NCI-H1694 (cell line): ENCODE measurements at regions not wholly inside any gene's neighbourhood (a gene's known extent, or its start where the extent isn't known, plus 50 kb on each side); places are given as distances from the start of the nearest gene placed in this dataset.

Experiments used
- DNase-seq: peaks from one replicate; lab custom pipeline; 2025; lab: John Stamatoyannopoulos, UW

DNA sequence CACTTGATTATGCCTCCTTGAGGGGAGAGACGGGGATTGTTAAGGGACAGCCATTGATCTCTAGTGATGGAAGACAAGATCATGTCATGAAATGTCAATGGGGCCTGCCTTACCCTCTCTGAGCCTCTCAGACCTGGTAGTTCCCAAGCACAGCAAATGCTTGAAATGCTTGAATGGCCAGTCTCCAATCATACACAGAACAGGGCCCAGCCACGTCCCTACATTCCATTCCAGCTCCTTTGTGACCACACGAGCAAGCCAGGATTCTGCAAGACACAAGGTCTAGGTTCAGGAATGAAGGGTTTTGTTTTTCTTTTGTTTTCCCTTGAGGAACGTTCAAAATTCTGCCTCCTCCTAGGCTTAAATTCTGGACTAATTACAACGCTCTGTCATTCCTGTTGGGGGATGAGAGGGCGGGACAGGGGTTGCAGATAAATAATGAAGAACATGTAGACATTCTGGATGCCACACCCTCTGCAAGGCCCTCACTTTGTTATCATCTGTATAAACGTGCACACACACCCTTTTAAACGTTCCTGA lies 98.1 kb upstream of the YPEL5 start:
- DNase-seq: no peak

DNA sequence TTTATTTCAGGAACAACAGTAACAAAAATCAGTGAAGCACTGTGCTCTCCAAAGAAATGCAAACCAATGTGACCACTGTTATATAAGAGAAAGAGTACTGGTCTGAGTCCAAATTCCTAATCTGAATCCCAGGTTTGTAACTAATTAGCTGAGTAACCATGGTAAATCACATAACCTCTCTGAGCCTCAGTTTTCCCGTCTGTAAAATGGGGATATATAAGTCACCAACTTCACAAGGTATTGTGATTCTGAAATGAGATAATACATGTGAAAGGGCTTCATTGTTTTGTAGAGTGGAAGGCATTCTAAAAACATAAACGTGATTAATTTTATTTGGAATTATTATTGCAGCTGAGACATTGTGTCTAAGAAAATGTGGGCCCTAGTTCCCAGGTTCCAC lies 91.3 kb upstream of the YPEL5 start:
- DNase-seq: no peak

DNA sequence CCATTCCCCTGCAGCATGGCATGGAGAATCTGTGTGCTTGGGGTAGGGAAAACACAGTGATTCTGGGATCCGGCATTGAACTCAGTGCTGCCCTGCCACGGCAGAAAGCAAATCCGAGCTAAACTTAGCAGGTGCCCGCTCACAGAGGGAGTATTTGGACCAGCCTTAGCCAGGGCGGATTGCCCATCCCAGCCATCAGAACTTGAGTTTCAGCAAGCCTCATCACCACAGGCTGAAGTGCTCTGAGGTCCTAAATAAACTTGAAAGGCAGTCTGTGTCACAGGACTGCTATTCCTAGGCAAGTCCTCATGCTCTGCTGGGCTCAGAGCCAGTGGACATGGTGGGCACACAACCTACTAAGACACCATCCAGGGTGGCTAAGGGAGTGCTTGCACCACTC lies 86.2 kb upstream of the YPEL5 start:
- DNase-seq: no peak

DNA sequence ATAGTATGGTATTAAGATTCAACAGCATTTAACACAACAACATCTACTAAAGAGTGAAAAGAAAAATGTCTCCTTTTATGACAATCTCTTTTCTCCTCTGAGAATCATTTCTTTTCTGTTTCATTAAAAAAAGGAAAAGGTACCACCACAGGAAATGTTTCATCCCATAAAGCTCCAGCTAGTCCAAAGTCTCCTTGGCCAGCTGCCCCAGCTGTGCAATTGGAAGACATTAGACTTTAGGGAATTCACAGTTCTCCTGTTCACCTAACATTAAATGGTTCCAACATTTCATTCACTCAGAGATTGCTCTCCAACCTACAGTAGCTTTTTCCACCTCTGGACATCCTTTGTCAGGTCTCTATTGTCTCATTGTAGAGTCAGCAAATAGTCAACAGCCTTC lies 78.7 kb upstream of the YPEL5 start:
- DNase-seq: no peak

DNA sequence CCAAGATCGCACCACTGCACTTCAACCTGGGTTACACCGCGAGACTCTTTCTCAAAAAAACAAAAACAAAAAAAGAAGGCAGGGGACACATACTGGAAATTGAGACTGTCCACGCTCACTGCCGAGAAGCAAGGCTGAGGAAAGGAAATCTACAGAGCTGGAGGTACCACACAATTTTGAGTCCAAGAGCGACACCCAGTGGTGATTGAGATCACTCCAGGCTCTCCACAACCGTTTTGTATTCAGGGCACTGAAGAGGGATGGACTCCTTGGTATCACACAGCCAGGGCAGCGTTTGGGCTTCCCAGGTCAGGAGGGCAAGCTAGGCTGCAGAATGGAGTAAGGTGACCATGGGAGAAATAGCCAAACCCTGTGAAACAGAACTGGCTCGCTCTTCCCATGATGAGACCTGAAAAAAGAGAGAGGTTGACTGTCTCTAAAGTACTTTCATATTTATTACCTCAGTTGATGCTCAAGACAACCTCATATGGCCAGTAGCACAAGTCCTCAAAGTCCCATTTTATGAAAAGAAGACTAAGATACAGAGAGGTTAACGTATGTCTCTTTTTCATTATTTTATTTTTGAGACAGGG lies 74.5 kb upstream of the YPEL5 start:
- peak; percentile 80 for DNase-seq

DNA sequence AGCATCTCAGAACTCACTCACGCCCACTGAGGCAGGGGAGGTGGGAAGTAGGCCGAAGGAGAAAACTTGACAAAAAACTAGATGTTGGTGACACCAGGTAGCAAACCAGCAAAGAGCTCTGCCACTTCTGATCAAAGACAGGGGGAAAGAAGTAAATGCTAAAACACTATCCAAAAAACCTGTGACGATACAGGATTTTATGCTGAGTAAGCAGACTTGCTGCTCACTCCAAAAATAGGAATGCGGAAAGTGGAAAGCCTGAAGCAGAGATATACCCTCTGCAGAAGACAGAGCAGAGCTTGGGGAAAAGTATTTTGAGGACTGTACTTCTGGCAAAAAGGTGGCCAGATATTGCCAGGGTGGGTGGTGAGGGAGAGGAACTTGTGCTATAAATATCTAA lies 73.3 kb upstream of the YPEL5 start:
- DNase-seq: no peak

DNA sequence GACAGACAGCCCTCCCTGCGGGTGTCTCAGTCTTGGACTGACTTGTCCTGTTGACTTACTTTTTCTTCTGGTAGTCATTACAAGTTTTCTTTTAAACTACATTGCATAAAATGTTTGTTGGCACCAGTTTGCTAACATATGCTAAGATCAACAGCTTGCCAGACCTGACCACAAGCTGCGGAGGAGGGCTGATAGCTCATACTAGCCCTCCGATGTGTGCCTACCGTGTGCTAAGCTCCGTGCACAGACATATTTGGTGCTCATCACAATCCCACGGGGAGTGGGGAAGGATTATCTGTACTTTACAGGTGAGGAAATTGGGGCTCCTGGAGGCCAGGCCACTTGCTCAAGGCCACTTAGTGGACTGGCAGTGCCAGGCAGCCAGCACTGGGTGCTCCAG lies 72.8 kb upstream of the YPEL5 start:
- DNase-seq: no peak

DNA sequence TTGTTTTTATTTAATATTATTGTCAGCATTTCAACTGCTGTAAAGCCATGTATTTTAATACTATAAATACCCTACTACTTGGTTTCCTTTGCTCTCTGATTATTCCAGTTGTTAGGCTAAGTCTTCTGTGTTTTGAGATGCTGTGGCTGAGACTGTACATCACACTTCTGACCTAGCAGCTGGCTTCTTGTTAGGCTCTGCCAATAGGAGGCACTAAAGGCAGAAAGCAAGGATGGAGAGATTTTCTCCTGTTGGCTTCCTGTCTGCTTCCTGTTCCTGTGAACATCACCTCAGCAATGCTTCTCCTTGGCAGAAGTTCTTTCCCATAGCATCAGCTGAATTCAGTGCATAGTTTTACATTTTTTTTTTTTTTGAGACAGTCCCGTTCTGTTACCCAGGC lies 68.3 kb upstream of the YPEL5 start:
- no peak for DNase-seq

DNA sequence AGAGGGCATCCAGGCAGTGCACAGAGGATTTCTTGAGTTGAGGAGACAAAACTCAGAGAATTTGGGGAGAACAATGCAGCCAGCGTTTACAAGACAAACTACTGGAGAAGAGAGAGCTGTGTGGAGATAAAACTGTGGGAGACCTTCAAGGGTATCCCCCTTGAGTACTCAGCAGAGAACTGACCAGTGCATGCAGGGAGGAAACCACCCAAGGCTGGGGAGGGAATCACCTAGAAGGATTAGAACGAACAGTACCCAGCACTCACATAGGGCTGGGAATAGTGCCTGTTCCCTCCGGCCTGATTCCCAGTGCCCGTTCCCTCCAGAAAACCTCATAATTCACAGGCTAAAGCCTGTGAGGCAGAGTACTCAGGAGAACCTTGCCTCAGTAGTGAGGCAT lies 61.9 kb upstream of the YPEL5 start:
- DNase-seq: no peak

DNA sequence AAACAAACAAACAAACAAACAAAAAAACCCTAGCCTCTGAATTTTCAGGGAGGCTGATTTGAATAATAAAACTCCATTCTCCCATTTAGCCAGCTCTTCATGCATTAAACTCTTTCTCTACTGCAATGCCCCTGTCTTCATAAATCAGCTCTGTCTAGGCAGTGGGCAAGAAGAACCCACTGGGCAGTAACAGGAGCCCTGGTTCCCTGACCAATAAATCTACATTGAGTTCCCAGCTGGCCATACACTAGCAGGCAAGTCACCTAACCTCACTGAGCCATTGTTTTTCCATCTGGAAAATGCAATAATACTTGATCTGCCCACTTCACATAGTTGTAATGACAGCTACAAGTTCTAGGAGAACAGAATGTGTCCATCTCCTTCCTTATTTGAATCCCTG lies 57.6 kb upstream of the YPEL5 start:
- DNase-seq: no peak

DNA sequence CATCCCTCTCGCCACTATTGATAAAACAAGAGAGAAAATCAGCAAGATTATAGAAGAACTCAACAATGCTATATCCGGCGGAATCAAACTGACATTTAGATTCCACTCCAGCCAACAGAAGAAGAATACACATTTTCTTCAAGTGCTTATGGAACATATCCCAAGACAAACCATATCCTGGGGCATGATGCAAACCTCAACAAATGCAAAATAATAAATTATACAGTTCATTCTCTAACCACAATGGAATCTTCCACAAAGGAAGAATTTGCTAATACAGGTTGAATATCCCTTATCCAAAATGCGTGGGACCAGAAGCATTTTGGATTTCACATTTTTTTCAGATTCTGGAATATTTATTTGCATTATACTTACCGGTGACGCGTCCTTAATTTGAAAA lies 51.4 kb upstream of the YPEL5 start:
- no peak for DNase-seq

DNA sequence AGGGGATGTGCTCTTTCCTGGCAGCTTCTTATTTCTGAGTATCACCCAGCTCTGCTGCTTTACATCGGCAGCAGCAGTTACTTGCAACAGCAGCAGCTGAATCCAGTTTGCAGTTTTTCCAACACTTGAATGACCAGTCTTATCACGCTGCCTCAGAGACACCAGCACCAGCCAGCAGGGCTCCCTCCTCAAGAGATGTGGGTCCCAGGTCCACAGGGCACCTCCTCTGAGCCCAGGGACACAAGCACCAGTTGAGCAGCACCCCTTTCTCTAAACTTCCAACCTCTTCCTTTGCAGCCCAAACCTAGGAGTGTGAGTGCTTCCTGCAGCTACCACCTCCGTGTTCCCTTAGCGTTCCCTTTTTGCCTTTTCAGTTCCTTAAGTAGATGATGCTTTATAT lies 50.4 kb upstream of the YPEL5 start:
- no peak for DNase-seq
